HG03439 (cell line): ENCODE measurements at regions not wholly inside any gene's neighbourhood (a gene's known extent, or its start where the extent isn't known, plus 50 kb on each side); places are given as distances from the start of the nearest gene placed in this dataset.

Experiments
- ATAC-seq: cut with Tn5 transposase; IDR thresholded peaks from one replicate; pipeline ENCODE4 v1.9.1; 2021; ENCODE audit warnings: mild to moderate bottlenecking, moderate library complexity; ENCODE audit not compliant: unreplicated experiment

GRCh38 chr5:124397317-124397716, 349.1 kb downstream of the ZNF608 start:
- no peak for ATAC-seq

DNA sequence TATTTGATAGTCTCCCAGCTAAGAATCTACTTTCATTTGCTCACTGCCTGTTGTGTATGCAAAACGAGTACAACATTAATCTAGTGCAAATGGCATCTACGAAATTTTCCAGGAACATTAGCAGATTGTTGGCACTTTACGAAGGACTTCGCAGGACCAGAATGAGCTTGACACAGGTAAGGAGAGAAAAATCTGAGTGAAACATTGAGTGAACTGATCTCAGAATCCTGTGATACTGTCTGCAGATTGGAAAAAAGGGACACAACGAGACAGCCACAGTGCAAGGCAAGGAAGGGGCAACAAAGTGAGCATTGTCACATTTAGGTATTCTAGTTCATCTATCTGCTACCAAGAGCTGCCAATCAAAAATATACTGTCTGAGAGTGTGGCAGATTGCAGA, 350.5 kb downstream of the ZNF608 start:
- ATAC-seq = no peak

DNA sequence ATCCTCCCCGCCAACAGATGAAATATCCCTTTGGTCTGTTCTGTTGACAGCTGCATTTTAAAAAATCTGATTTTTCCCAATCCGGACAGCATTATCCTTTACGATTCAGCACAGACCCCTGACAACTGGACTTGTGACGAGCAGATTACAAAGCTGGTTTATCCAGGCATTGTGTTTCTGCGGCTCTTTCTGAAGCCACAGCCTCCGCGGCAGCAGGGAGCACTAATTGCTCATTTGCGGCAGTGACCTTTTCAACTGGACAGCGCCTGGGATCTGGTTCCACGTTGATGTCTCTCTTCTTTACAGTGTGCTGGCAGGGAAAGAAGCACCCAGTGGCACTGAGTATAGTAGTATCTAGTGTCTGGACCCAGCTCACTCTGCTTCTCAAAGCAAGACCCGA, 351.2 kb downstream of the ZNF608 start:
- no peak for ATAC-seq

DNA sequence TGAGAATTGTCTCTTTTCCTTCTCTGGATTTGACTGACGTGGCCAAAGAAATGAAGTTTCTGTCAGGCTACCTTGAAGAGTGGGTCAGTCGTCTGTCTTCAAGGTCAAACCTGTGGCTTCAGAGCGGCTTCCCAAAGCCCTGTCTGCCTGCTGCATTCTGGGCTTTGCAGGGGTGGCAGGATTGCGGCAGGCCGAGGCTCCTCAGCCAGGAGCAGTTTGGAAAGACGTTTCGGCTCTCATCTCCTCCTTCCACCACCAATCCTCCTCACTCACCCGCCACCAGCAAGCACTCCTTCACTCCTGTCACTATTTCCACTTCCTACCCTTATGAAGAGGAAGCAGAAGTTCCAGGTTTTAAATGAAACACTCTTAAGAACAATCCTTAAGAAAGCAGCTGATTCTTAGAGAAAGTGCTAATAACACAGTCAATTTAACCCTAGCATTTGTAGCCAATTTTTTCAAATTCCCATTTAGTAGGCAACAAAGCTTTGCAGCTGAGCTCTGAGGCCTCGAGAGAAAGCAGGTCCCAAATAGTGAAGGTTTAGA, 351.7 kb downstream of the ZNF608 start:
- ATAC-seq = no peak

DNA sequence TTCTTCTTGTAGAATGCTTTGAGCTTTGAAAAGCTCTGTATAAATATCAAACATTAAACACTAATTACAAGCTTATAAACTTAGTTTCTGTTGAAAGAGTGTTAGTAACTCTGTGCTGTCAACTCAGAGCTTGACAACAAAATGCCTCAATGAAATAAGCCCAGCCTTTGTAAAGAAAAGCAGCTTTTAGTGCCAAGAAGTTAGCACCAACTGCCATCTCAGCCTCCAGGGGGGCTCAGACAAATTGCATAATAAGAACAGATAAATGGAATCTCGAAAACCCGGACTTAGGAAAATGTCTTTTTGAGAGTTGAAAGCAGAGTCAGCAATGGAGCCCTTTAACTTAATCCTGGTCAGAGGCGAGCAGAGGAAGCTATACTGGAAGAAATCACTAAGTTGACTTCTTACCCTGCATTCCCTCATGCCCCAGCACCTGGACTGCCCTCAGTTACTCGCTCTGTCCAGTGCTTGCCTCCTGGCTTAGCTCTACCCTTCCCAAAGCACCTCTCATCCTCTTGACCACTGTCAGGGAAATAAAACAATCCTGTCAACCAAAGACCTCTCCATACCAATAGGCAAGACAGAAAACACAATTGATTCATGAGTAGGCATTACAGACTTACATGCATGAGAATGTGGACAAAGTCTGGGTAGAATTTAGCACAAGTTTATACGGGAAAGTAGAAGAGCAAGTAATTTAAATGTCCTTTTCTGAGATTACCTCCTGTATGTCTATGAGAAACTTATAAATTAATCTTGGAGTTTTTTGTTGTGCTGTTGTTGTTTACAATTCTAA, 352.7 kb downstream of the ZNF608 start:
- no peak for ATAC-seq

- no peak for ATAC-seq
Observed at GRCh38 chr5:124383693-124384092, 362.7 kb downstream of the ZNF608 start.

DNA sequence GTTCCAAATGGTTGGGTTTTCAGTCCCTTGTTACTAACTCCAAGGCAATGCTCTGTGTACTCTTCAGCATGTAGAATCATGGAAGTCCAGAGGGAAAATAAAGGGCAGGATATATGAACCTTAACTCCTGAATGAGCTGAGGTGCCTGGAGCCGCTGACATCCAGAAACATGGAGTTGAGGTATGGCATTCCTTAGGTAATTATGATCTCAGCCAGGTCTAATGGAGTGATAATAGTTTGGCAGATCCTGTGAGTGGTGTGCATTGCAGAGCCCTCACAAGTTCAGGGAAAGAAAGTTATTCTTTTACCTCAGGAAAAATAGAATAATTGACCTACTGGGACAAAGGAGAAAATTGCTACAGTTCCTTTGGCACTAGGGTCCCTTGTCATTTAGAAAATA, 369.1 kb downstream of the ZNF608 start:
- ATAC-seq = no peak

GRCh38 chr5:124373883-124374282, 372.6 kb downstream of the ZNF608 start:
- no peak for ATAC-seq

- ATAC-seq = no peak
Observed at GRCh38 chr5:124372457-124372856, 374.0 kb downstream of the ZNF608 start.

DNA sequence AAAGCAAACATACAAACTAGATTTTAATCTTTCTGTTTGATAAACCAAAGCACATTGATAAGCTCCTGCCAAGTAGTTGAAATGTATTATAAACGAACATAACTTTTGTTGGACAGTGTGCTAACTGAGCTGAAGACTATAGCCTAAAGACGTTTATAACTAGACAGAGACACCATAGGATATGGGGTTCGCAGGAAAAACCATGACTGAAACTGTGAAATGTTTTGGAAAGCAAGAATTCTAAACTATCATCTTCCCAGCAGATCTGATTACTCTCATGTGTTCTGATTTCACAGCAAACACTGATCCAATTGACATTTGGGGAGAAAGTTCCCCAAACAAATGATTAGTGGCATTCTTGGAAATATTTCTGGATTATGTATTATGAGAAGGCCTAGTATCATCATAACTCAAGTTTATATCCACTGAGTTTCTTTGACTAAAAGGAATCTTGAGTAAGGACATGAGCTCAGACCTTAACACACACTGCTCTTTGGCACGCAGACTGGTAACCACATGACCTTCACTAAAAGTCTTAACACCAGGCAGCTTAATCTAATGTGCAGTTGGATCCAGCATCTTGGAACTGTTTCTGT, 375.2 kb downstream of the ZNF608 start:
- no peak for ATAC-seq

DNA sequence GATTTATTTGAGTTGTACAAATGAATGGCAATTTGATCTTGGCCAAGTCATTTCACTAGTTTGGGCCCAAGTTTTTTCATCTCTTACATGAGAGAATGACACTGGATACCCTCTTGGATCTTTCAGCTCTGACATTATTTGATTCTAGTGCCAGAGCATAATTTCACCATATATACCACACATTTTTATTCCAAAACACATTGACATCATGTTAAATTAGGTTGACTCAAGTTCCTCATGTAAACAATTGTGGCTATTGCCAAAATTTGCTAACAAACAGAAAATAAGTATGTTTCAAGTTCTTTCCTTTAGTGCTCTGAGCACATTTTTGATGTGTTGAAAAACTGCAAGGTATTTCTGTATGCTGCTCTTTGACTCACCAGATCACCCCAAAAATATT, 375.8 kb downstream of the ZNF608 start:
- no peak for ATAC-seq

DNA sequence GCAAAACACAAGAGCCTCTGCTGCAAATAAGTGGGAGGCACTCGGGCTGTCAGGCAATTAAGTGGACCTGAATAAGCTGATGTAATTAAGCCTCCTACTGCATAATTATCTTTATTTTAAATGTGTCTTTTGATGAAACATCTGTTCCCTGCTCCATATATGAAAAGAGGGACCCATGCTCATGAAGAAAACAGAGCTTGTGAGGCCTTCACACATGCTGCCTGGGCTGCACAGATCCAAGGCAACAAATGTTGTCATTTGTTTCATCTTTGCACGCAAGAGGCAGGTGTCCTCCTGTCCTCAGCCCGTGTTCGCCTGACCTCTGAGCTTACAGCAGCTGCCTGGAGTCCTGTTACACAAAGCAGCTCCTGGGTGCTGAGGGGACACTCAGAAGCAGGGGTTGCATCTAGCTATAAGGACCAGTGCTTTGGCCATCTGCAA, 381.1 kb downstream of the ZNF608 start:
- ATAC-seq = no peak

- ATAC-seq = no peak
Observed at GRCh38 chr5:124355928-124356327, 390.5 kb downstream of the ZNF608 start.

GRCh38 chr5:124353016-124353415, 393.4 kb downstream of the ZNF608 start:
- no peak for ATAC-seq

- no peak for ATAC-seq
Observed at GRCh38 chr5:124352312-124352711, 394.1 kb downstream of the ZNF608 start.

GRCh38 chr5:124349931-124350330, 396.5 kb downstream of the ZNF608 start:
- no peak for ATAC-seq

GRCh38 chr5:124343451-124343867, 403.0 kb downstream of the ZNF608 start:
- no peak for ATAC-seq

- no peak for ATAC-seq
Observed at GRCh38 chr5:124342986-124343385, 403.5 kb downstream of the ZNF608 start.

GRCh38 chr5:124342584-124342983, 403.9 kb downstream of the ZNF608 start:
- ATAC-seq = no peak

- no peak for ATAC-seq
Observed at GRCh38 chr5:124342027-124342471, 404.4 kb downstream of the ZNF608 start.

DNA sequence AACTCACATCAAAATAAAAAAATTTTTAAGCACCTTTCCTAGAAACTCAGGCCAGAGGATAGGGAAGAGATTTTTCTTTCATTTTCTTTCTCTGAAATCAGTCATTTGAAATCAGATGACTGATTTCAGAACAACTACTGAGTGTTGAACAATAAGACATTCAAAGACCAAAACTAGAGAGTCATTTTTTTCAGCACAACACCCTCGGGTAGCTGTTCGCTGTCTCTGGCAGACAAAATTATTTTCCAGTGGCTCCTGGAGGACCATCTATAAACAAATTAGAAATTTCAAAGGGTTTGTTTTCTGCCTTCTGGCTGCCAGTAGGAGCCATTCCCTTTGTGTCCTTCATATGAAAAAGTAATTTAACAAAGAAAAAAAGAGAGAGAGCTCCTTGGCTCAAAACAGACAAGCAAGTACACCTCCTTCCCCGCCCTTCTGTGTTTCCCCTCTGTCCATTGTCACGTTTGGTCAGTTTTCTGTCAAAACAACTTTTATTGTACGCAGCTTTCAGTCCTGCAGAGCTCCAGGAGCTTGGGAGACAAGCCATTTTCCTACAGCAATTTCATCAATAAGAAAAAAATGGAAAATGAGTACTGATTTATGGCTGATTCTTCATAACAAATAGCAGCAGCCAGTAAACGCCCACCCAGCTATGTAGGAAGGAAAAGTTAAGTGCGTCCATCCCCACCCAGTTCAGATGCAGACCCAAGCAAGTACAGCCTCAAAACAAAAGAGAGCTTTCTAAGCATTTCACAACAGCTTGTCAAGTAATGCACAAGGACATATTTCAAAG, 405.2 kb downstream of the ZNF608 start:
- ATAC-seq = no peak
